Hepatocyte (in vitro differentiated cells): ENCODE measurements at regions not wholly inside any gene's neighbourhood (a gene's known extent, or its start where the extent isn't known, plus 50 kb on each side); places are given as distances from the start of the nearest gene placed in this dataset.

Experiments used
- DNase-seq: peaks from one replicate; pipeline ENCODE4 v3.0.0-alpha.2; 2016; ENCODE audit warnings: low spot score
- H2AFZ ChIP-seq: fragments of 200-600 bp; sonication (generic); 2 replicates; pipeline ENCODE4 v1.6.0; 2016; ENCODE audit warnings: antibody characterized with exemption, mild to moderate bottlenecking
- H3K27ac ChIP-seq: fragments of 200-600 bp; sonication (generic); 2 replicates; pipeline ENCODE4 v1.5.1; 2016; ENCODE audit warnings: mild to moderate bottlenecking
- H3K27me3 ChIP-seq: fragments of 200-600 bp; sonication (generic); 2 replicates; pipeline ENCODE4 v1.6.1; 2016
- H3K36me3 ChIP-seq: fragments of 200-600 bp; sonication (generic); replicated peaks from 2 replicates; pipeline ENCODE4 v1.5.1; 2016; ENCODE audit warnings: low read depth; ENCODE audit not compliant: insufficient read depth
- H3K4me1 ChIP-seq: fragments of 200-600 bp; sonication (generic); 2 replicates; pipeline ENCODE4 v1.5.1; 2016; ENCODE audit warnings: mild to moderate bottlenecking, moderate library complexity; ENCODE audit not compliant: insufficient read depth
- H3K4me2 ChIP-seq: fragments of 200-600 bp; sonication (generic); 2 replicates; pipeline ENCODE4 v1.6.0; 2016
- H3K4me3 ChIP-seq: fragments of 200-600 bp; sonication (generic); 2 replicates; pipeline ENCODE4 v1.5.1; 2016; ENCODE audit warnings: mild to moderate bottlenecking
- H3K79me2 ChIP-seq: fragments of 200-600 bp; sonication (generic); 2 replicates; pipeline ENCODE4 v1.6.0; 2017; ENCODE audit warnings: mild to moderate bottlenecking
- H3K9me2 ChIP-seq: fragments of 200-600 bp; sonication (generic); replicated peaks from 2 replicates; pipeline ENCODE4 v1.6.0; 2017; ENCODE audit warnings: mild to moderate bottlenecking; ENCODE audit not compliant: insufficient read depth
- H3K9me3 ChIP-seq: fragments of 200-600 bp; sonication (generic); 2 replicates; pipeline ENCODE4 v1.5.1; 2016; ENCODE audit warnings: low read depth, mild to moderate bottlenecking
- H4K20me1 ChIP-seq: fragments of 200-600 bp; sonication (generic); 2 replicates; pipeline ENCODE4 v1.6.0; 2016; ENCODE audit warnings: mild to moderate bottlenecking; ENCODE audit not compliant: insufficient read depth, poor library complexity, severe bottlenecking
- CTCF ChIP-seq: fragments of 200-600 bp; sonication (generic); IDR thresholded peaks from 2 replicates; pipeline ENCODE4 v1.5.1; 2016; ENCODE audit warnings: antibody characterized with exemption, mild to moderate bottlenecking; ENCODE audit not compliant: poor library complexity
- EZH2 ChIP-seq: fragments of 200-600 bp; sonication (generic); IDR thresholded peaks from 2 replicates; pipeline ENCODE4 v1.6.1; 2016; ENCODE audit warnings: antibody characterized with exemption, mild to moderate bottlenecking, borderline replicate concordance
- EZH2phosphoT487 ChIP-seq: fragments of 200-600 bp; sonication (generic); IDR thresholded peaks from one replicate; pipeline ENCODE4 v1.6.1; 2018; ENCODE audit warnings: antibody characterized with exemption, mild to moderate bottlenecking, low read depth, moderate library complexity; ENCODE audit not compliant: unreplicated experiment, severe bottlenecking
- WGBS: methylation state at CpG from one replicate; pipeline ENCODE4 v1.1.6; 2016; ENCODE audit warnings: low lambda C conversion rate; ENCODE audit errors: missing lambda C conversion rate; 5-methylcytosine and 5-hydroxymethylcytosine counted together

- no peak for DNase-seq
- TF ChIP-seq EZH2phosphoT487: no peak
- no peak for TF ChIP-seq EZH2
- Histone ChIP-seq H2AFZ (no peak overlapping the region), H3K79me2 (no peaks in the 10 kb centered on the region), H3K4me1 (peaks cover 5% of the 10 kb centered on the region), H3K4me2 (no peak overlapping the region), H3K27ac (no peak overlapping the region), H3K9me3 (no peaks in the 10 kb centered on the region), H3K4me3 (no peak overlapping the region), H3K27me3 (no peaks in the 10 kb centered on the region), H3K36me3 (no peaks in the 10 kb centered on the region), H4K20me1 (no peaks in the 10 kb centered on the region), H3K9me2 (no peaks in the 10 kb centered on the region)
- WGBS: 62% methylated on average over 8 of the region's 8 CpGs
Observed at GRCh38 chr5:71972777-71973473, 134.3 kb upstream of the MAP1B start.

- Histone ChIP-seq H3K4me2 (no peak overlapping the region), H3K4me3 (no peak overlapping the region), H3K9me3 (no peaks in the 10 kb centered on the region), H2AFZ (no peak overlapping the region), H3K79me2 (no peaks in the 10 kb centered on the region), H3K36me3 (no peaks in the 10 kb centered on the region), H3K27me3 (no peaks in the 10 kb centered on the region), H3K9me2 (no peaks in the 10 kb centered on the region), H4K20me1 (no peaks in the 10 kb centered on the region), H3K27ac (no peak overlapping the region), H3K4me1 (peaks cover 5% of the 10 kb centered on the region)
- TF ChIP-seq EZH2 (no peak), CTCF (no peak), EZH2phosphoT487 (no peak)
- DNase-seq: no peak
- 68% methylated on average over 3 of the region's 3 CpGs for WGBS
Observed at GRCh38 chr5:71973563-71973962, 133.7 kb upstream of the MAP1B start.

- WGBS: 100% methylated on average over 1 of the region's 1 CpG
- peaks cover 5% of the 10 kb centered on the region for H3K4me1 ChIP-seq
- H3K36me3 ChIP-seq: no peaks in the 10 kb centered on the region
- H3K27ac ChIP-seq: peak overlapping the region; percentile 31
- H3K9me3 ChIP-seq: no peaks in the 10 kb centered on the region
- no peak overlapping the region for H3K4me2 ChIP-seq
- H3K4me3 ChIP-seq: no peak overlapping the region
- no peak overlapping the region for H2AFZ ChIP-seq
- no peaks in the 10 kb centered on the region for H4K20me1 ChIP-seq
- H3K27me3 ChIP-seq: no peaks in the 10 kb centered on the region
- TF ChIP-seq EZH2 (no peak), CTCF (no peak), EZH2phosphoT487 (no peak)
- no peaks in the 10 kb centered on the region for H3K79me2 ChIP-seq
- no peaks in the 10 kb centered on the region for H3K9me2 ChIP-seq
- no peak for DNase-seq
Observed at GRCh38 chr5:71974165-71974564, 133.1 kb upstream of the MAP1B start.

- Histone ChIP-seq H3K4me2 (no peak overlapping the region), H3K79me2 (no peaks in the 10 kb centered on the region), H2AFZ (no peak overlapping the region), H4K20me1 (no peaks in the 10 kb centered on the region), H3K27me3 (no peaks in the 10 kb centered on the region), H3K9me2 (no peaks in the 10 kb centered on the region), H3K27ac (peak overlapping the region; percentile 31), H3K36me3 (no peaks in the 10 kb centered on the region), H3K4me3 (no peak overlapping the region), H3K9me3 (no peaks in the 10 kb centered on the region), H3K4me1 (peaks cover 5% of the 10 kb centered on the region)
- no peak for DNase-seq
- WGBS: 94% methylated on average over 1 of the region's 1 CpG
- TF ChIP-seq CTCF (no peak), EZH2 (no peak), EZH2phosphoT487 (no peak)
Observed at GRCh38 chr5:71974622-71975021, 132.7 kb upstream of the MAP1B start.
